HepG2 (cell line): ENCODE measurements at regions not wholly inside any gene's neighbourhood (a gene's known extent, or its start where the extent isn't known, plus 50 kb on each side); places are given as distances from the start of the nearest gene placed in this dataset.

Experiments
- ATF7 ChIP-seq, 2 experiments: fragments of 450-650 bp in 1 of 2; sonication (generic) in 1 of 2; formaldehyde crosslinking in 1 of 2; IDR thresholded peaks; 2 replicates each; pipeline versions ENCODE4 v1.4.0 to v1.6.1; 2016 to 2020; ENCODE audit warnings: antibody characterized with exemption in 1 of 2, mild to moderate bottlenecking in 1 of 2, missing genetic modification reagents in 1 of 2
- FOXJ3 ChIP-seq: sonication (generic); formaldehyde crosslinking; IDR thresholded peaks from 2 replicates; pipeline ENCODE4 v1.4.0; 2020; ENCODE audit warnings: missing genetic modification reagents, mild to moderate bottlenecking, borderline replicate concordance
- GFI1 ChIP-seq: sonication (generic); formaldehyde crosslinking; IDR thresholded peaks from 2 replicates; pipeline ENCODE4 v1.5.0; 2020; ENCODE audit warnings: missing genetic modification reagents, mild to moderate bottlenecking, borderline replicate concordance
- HNRNPUL1 ChIP-seq: fragments of 200-400 bp; formaldehyde crosslinking; IDR thresholded peaks from 2 replicates; pipeline ENCODE4 v1.6.1; 2017; ENCODE audit warnings: low read depth, mild to moderate bottlenecking, low read length, moderate library complexity
- IKZF5 ChIP-seq: IDR thresholded peaks from 2 replicates; pipeline ENCODE4 v1.6.1; 2018; ENCODE audit warnings: missing genetic modification reagents, mild to moderate bottlenecking, missing compliant biosample characterization
- MED13 ChIP-seq: sonication (generic); formaldehyde crosslinking; IDR thresholded peaks from 2 replicates; pipeline ENCODE4 v1.5.0; 2020; ENCODE audit warnings: missing genetic modification reagents
- MEF2D ChIP-seq: sonication (generic); formaldehyde crosslinking; IDR thresholded peaks from 2 replicates; pipeline ENCODE4 v1.5.1; 2020; ENCODE audit warnings: mild to moderate bottlenecking, missing genetic modification reagents
- NKX3-1 ChIP-seq: sonication (generic); formaldehyde crosslinking; IDR thresholded peaks from 2 replicates; pipeline ENCODE4 v1.5.0; 2020; ENCODE audit warnings: missing genetic modification reagents
- PITX1 ChIP-seq: sonication (generic); formaldehyde crosslinking; IDR thresholded peaks from 2 replicates; pipeline ENCODE4 v1.5.1; 2020; ENCODE audit warnings: mild to moderate bottlenecking, missing genetic modification reagents
- RFX5 ChIP-seq: IDR thresholded peaks from 2 replicates; pipeline ENCODE4 v1.6.1; 2011; ENCODE audit warnings: low read depth, low read length, improper control_type of control experiment
- SMAD9 ChIP-seq: sonication (generic); formaldehyde crosslinking; IDR thresholded peaks from 2 replicates; pipeline ENCODE4 v1.5.1; 2020; ENCODE audit warnings: mild to moderate bottlenecking, missing genetic modification reagents
- SOX6 ChIP-seq, 2 experiments: fragments of 450-650 bp in 1 of 2; sonication (generic) in 1 of 2; formaldehyde crosslinking in 1 of 2; IDR thresholded peaks; 2 replicates each; pipeline versions ENCODE4 v1.4.0 to v1.6.1; 2017 to 2020; ENCODE audit warnings: antibody characterized with exemption in 1 of 2, mild to moderate bottlenecking in 1 of 2, missing genetic modification reagents in 1 of 2
- SP1 ChIP-seq, 2 experiments: fragments of 450-650 bp in 1 of 2; sonication (generic) in 1 of 2; formaldehyde crosslinking in 1 of 2; IDR thresholded peaks; 2 replicates each; pipeline versions ENCODE4 v1.4.0 to v1.6.1; 2016 to 2020; ENCODE audit warnings: missing genetic modification reagents in 1 of 2
- SRY ChIP-seq: sonication (generic); formaldehyde crosslinking; IDR thresholded peaks from 2 replicates; pipeline ENCODE4 v1.8.0; 2022; ENCODE audit warnings: mild to moderate bottlenecking, missing genetic modification reagents
- TFE3 ChIP-seq: IDR thresholded peaks from 2 replicates; pipeline ENCODE4 v1.6.1; 2016
- ZFP1 ChIP-seq: IDR thresholded peaks from 2 replicates; pipeline ENCODE4 v1.6.1; 2016
- ZNF607 ChIP-seq: sonication (generic); formaldehyde crosslinking; IDR thresholded peaks from 2 replicates; pipeline ENCODE4 v1.5.1; 2020; ENCODE audit warnings: missing genetic modification reagents, mild to moderate bottlenecking, borderline replicate concordance
- ZNF615 ChIP-seq: sonication (generic); formaldehyde crosslinking; IDR thresholded peaks from 2 replicates; pipeline ENCODE4 v1.5.0; 2020; ENCODE audit warnings: mild to moderate bottlenecking, missing genetic modification reagents, borderline replicate concordance
- ZNF704 ChIP-seq: sonication (generic); formaldehyde crosslinking; IDR thresholded peaks from 2 replicates; pipeline ENCODE4 v1.8.1; 2023; ENCODE audit warnings: mild to moderate bottlenecking, inconsistent platforms, moderate library complexity, missing genetic modification reagents, borderline replicate concordance
- ZSCAN9 ChIP-seq: IDR thresholded peaks from 2 replicates; pipeline ENCODE4 v1.6.1; 2016; ENCODE audit warnings: borderline replicate concordance
- TF ChIP-seq, protein P1 (sequence below): sonication (generic); formaldehyde crosslinking; IDR thresholded peaks from 2 replicates; pipeline ENCODE4 v1.4.0; 2020; ENCODE audit warnings: mild to moderate bottlenecking, missing genetic modification reagents
- TF ChIP-seq, protein P2 (sequence below), 2 experiments: sonication (generic) in 1 of 2; formaldehyde crosslinking in 1 of 2; IDR thresholded peaks; 2 replicates each; pipeline versions ENCODE4 v1.4.0 to v1.6.1; 2018 to 2020; ENCODE audit warnings: missing genetic modification reagents in 2 of 2, borderline replicate concordance in 1 of 2, low read depth in 1 of 2, mild to moderate bottlenecking in 1 of 2, missing biosample characterization in 1 of 2

DNA sequence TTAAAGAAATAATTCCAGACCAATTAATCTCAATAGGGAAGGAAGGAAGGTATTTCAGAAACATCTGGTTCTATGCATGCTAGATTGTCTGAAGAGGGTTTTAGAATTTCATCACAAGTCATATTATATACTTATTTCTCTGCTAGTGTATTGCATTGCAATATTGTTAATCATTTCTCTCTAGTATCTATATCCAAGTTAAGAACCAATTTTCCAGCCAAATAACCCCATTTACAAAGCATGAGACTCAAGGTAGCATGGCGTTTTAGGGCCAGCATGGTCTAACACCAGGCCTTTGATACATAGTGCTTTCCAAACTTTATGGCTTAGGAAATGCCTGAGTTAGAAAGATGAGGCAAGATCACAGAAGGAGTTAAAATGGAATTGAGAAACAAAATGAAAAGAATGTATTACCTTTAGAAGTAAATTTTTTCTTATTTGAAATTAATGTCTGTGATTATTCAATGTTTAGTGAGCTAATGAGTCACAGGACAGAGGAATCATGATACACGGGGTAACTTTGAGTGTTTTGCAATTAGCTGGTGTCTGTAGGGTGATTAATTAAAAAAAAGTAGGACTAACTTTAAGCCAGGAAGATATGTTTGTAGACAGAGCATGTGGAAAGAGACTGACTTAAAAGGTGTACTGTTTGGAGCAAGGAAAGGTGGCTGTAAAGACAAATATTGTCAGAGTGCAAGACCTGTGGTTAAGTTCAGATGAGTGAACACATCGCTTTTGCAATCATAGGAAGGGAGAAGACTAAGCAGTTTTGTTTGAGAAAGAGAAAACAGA, 1006.2 kb upstream of the CITED2 start (continued):
- TF ChIP-seq SP1 (IDR thresholded peaks at IDR 0.05), result no peak
- no peak for TF ChIP-seq SP1 (CRISPR knock-in tag; IDR thresholded peaks at IDR 0.05)
- peak; percentile 65 for TF ChIP-seq IKZF5 (CRISPR knock-in tag)
- TF ChIP-seq ZFP1 (CRISPR knock-in tag), result no peak
- TF ChIP-seq SMAD9 (CRISPR knock-in tag), result no peak
- TF ChIP-seq SOX6 (IDR thresholded peaks at IDR 0.05), result no peak
- peak; percentile 89 for TF ChIP-seq SOX6 (CRISPR knock-in tag; IDR thresholded peaks at IDR 0.05)
- TF ChIP-seq ZNF704 (CRISPR knock-in tag), result no peak
- TF ChIP-seq ZSCAN9 (CRISPR knock-in tag), result peak; percentile 94
- TF ChIP-seq HNRNPUL1, result no peak
- peak; percentile 72; the same call in 1 of the 2 replicates for TF ChIP-seq NKX3-1
- TF ChIP-seq TFE3 (CRISPR knock-in tag), result peak; percentile 64; the same call in 1 of the 2 replicates
- peak; percentile 77 for TF ChIP-seq PITX1 (CRISPR knock-in tag)
- TF ChIP-seq ZNF607 (CRISPR knock-in tag), result no peak
- TF ChIP-seq FOXJ3 (CRISPR knock-in tag), result peak; percentile 95
- 0 out of 2 replicates have a peak, but pooled peaks have one; percentile 14 for TF ChIP-seq GFI1 (CRISPR knock-in tag)
- TF ChIP-seq RFX5, result no peak
- peak; percentile 51; the same call in 1 of the 2 replicates for TF ChIP-seq MED13
- no peak for TF ChIP-seq ZNF615 (CRISPR knock-in tag)
- no peak for TF ChIP-seq ATF7 (IDR thresholded peaks at IDR 0.05)
- TF ChIP-seq ATF7 (CRISPR knock-in tag; IDR thresholded peaks at IDR 0.05), result no peak
- TF ChIP-seq, protein P1, sequence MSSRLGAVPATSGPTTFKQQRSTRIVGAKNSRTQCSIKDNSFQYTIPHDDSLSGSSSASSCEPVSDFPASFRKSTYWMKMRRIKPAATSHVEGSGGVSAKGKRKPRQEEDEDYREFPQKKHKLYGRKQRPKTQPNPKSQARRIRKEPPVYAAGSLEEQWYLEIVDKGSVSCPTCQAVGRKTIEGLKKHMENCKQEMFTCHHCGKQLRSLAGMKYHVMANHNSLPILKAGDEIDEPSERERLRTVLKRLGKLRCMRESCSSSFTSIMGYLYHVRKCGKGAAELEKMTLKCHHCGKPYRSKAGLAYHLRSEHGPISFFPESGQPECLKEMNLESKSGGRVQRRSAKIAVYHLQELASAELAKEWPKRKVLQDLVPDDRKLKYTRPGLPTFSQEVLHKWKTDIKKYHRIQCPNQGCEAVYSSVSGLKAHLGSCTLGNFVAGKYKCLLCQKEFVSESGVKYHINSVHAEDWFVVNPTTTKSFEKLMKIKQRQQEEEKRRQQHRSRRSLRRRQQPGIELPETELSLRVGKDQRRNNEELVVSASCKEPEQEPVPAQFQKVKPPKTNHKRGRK (CRISPR knock-in tag), result no peak
- TF ChIP-seq, protein P2, sequence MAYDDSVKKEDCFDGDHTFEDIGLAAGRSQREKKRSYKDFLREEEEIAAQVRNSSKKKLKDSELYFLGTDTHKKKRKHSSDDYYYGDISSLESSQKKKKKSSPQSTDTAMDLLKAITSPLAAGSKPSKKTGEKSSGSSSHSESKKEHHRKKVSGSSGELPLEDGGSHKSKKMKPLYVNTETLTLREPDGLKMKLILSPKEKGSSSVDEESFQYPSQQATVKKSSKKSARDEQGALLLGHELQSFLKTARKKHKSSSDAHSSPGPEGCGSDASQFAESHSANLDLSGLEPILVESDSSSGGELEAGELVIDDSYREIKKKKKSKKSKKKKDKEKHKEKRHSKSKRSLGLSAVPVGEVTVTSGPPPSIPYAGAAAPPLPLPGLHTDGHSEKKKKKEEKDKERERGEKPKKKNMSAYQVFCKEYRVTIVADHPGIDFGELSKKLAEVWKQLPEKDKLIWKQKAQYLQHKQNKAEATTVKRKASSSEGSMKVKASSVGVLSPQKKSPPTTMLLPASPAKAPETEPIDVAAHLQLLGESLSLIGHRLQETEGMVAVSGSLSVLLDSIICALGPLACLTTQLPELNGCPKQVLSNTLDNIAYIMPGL (CRISPR knock-in tag; IDR thresholded peaks at IDR 0.05; ENCODE audit: borderline replicate concordance in 1 of 2, low read depth in 1 of 2), result no peak
- TF ChIP-seq SRY (CRISPR knock-in tag), result no peak
- no peak for TF ChIP-seq MEF2D (CRISPR knock-in tag)
